Superior temporal gyrus (tissue), 1 donor: ENCODE measurements at regions not wholly inside any gene's neighbourhood (a gene's known extent, or its start where the extent isn't known, plus 50 kb on each side); places are given as distances from the start of the nearest gene placed in this dataset.

Experiments
- DNase-seq: peaks from one replicate; pipeline ENCODE4 v3.0.0-alpha.2; 2016; ENCODE audit errors: extremely low spot score

DNA sequence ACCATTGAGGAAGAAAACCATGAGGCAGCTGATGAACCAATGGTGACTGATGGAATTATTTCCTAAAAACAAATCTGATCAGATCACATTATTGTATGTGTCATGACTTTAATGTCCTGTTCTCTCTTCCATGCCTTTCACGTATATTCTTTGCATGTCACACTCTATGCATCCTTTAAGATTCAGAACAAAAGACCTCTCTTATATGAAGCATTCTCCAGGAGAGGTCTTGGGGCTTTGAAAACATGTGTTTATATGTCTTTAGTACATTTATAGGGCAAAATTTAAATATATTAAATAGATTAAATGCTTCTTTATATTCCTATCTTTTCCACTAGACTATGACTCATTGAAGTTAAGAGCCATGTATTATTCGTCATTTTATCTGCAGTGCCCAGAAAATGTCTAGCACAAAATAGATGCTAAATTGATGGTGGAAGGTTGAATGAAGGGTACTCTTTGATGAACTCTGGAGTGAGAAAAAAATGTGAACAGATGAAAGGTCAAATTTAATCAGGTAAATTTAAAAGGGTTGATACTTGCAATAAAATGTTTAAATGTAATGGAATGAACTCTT is 196.3 kb downstream of the PSAT1 start:
- no peak for DNase-seq

DNA sequence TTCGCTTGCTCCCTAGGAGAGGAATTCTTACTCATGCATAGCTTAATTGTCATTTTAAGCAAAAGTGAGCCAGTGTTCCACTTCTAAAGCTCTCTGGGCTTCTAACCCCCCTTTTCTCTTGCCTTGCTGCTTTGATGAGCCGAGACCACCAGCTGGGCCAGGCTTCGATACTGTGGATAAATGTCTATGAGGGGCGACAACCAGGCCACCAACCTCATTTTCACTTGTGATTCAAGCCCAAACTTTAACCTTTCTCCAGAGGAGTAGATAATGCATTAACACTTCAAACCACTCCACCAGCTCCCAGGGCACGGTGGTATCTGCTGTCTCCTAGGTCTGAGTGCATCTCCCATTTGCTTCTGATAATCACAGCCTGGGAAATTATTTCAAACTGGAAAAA is 205.6 kb downstream of the PSAT1 start:
- no peak for DNase-seq

DNA sequence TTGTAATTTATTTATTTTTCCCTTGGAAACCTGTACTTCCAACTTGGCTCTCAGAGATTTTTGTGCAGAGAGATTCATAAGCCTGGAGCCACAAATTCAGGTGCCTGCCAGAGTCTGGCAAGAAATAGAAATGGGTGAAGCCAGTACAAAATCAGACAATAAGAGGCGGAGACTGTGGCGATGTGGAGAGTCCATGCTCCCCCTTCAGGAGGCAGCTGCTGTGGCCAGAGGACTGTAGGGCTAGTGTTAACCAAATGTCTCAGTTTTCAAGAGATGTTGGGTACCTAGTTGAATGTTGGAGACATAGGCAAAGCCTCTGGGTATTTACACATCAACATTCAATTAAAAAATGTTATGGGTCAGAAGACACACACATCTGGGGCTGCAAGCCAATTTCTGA is 208.6 kb downstream of the PSAT1 start:
- DNase-seq = no peak

DNA sequence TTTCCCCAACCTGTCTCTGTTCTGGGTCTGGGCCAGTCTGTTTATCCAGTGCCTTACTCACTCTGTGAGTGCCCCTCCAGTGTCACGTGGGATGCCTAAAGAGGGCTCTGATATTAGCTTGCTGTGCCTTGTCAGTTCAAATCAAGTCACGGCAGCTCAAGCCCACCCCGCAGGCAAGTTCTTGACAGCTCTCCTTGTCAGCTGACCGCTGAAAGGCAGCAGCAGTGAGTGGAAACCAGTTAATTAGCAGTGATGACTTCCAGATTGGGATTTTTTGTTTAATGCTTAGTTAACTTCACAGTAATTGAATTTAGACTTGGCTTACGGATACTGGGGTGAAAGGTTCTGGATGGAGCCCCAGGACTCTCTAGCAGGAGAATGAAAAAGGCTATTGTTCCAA is 210.1 kb downstream of the PSAT1 start:
- no peak for DNase-seq

DNA sequence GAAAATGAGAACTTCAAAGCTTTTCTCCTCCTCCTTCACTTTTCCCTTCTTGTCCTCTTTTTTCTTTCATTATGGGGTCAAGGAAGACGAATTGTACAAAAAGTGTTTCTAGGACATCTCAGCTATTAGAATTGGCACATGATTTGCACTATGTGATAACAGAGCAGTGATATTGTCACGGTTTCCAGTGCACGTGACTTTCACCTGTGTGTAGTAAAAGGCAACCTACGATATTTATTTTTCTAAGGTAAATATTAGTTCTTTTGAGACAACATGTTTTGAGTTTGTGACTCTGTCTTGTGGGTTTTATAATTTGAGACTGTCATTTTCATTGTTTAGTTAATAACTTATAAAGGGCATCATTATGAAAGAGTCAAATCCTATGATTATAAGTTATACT is 213.1 kb downstream of the PSAT1 start:
- DNase-seq = no peak

DNA sequence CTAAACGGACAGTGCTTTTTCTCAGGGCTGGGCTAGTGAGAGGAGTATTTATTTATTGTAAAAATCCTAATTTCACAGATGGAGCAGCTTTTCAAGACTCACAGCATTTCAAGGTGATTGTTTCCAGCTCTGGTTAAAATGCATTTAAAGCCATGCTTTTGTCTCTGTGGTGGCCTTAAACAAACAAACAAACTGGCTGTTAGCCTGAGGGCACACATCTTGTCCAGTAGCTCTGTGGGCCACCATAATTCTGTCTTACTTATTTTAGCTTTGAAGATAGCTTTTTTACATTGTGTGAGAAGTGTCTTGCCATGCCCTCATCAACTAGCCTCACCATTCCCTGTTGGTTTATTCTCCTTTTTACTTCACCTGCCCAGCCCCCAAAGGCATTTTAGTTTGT is 218.2 kb downstream of the PSAT1 start:
- DNase-seq = no peak

DNA sequence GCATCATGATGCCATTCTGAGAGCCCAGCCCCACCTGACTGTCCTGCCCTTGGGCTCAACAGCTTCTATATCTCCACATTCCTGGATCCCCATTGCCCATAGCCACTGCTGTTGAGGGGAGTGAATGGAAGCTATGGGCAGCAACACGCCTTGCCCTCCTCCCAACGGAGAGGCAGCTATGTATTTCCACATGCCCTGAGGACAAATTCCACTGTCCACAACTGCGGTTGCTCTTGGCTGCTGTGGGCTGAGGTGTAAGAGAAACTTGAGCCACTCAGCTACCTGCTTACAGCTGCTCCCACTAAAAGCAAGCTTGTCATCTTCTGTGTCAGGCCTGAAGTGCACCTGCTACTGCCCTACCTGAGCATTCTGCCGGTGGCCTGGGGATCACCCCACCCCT is 222.9 kb downstream of the PSAT1 start:
- DNase-seq = no peak

DNA sequence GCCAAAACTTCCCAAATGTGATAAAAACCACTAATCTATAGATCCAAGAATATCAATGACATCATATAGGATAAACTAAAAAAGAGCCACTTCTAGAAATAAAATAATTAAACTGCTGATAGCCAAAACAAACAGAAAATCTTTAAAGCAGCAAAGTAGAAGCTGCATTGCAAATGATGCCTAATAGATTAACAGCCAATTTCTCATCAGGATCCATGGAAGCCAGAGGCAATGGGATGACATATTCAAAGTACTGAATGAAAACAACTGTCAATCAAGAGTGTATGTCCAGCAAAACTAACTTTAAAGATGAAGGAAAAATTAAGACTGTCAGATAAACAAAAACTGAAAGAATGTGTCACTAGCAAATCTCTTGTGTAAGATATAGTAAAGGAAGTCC is 224.8 kb downstream of the PSAT1 start:
- no peak for DNase-seq

DNA sequence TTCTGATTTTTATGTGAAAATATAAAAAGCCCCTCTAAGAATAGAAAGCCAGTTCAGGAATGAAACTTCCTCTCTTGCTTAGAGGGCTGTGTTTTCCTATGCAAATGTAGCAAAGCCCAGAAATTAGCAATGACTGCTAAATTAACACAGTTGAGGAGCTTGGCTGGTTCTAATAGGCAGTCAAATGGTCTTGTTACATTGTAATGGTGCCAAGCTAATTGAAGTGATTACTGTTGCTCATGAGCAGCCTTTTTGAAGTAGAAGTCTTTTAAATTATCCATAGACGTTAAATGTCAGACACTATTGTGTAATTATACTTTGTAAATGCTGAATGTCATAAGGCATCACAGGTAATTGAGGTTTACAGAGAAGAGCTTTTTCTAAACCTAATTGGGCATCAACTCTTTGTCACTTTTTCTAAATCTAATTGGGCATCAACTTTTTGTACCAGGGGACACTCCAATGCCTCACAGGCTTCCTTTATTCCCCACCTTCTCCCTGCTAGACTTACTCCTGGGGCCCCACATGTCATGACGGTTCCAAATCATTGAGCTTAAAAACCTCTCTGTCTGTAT is 229.1 kb downstream of the PSAT1 start:
- no peak for DNase-seq

DNA sequence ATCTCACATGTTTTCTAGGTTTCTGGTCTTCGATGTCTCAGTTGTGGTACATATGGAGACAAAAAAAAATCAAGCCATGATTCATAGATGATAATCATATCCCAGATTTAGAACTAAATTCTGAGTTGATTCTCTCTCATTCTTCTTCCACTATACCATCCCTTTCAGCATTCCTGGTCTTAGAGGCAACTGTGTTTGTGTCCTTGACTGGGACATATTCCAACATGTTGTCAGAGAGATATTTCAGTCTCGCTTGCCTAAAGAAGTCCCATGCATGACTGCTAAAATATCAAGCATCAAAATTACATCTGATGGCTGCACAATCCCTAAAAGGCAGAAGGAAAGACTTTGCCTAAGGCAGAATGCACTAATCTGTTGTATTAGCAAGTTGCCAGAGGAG is 236.6 kb downstream of the PSAT1 start:
- no peak for DNase-seq

DNA sequence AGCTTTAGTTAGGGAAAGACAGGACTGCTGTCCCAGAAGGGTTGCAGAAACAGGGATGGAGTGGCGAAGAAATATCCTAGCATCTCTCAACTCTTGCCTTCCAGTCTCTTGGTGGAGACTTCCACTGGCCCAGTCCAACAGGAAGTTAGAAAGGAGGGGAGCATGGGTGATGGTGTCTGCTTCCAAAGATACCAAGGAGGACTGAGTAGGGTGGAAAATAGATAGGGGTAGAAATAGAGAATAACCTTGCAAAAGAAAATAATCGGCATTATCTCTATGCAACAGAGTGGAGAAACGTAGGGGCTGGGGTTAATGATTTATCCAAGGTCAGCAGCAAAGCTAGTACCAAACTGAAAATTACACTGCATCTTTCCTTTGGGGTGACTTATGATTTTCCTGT is 242.3 kb downstream of the PSAT1 start:
- DNase-seq = no peak

DNA sequence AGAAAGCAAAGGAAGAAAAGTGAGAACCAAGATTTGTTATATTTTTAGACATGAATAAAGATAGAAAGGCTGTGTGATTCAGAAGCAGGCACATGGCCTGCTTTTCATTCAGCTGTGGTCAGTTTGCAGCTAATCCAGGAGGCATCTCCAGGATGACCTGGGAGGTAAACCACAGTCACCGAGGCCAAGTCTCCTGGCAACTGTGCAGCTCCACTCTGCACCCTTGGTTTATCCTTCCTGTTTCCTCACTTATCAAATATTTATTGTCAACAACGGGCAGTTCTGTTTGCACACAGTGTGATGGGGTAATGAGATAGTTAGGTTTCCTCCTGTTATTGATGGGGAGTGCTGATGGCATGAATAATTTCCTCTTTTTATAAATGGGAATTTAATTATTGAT is 243.0 kb downstream of the PSAT1 start:
- DNase-seq = no peak

DNA sequence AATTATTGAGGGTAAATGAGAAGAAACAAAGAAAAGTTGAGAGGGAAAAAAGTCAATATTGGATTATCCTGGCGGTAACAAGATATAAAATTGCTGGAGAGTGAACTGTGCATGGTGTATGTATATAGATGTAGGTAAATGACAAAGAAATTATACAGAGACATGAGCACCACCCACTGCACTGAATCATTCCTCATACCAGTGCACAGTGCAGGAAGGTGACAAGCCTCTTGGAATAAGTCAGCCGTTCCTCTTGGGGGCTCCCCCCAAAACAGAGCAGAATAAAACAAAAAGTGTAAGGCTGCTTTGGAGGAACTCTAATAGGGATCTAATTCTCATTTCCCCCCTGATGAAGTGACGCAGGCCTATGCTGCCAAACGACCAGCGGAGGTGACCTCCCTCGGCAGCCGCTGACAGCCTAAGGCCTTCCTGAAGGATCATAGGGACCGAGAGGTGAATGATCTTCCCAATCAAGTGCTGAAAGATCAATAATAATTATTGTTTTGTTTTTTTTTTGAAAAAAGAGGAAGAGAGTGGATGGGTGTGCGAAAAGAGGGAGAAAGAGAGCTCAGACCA is 245.0 kb downstream of the PSAT1 start:
- no peak for DNase-seq

DNA sequence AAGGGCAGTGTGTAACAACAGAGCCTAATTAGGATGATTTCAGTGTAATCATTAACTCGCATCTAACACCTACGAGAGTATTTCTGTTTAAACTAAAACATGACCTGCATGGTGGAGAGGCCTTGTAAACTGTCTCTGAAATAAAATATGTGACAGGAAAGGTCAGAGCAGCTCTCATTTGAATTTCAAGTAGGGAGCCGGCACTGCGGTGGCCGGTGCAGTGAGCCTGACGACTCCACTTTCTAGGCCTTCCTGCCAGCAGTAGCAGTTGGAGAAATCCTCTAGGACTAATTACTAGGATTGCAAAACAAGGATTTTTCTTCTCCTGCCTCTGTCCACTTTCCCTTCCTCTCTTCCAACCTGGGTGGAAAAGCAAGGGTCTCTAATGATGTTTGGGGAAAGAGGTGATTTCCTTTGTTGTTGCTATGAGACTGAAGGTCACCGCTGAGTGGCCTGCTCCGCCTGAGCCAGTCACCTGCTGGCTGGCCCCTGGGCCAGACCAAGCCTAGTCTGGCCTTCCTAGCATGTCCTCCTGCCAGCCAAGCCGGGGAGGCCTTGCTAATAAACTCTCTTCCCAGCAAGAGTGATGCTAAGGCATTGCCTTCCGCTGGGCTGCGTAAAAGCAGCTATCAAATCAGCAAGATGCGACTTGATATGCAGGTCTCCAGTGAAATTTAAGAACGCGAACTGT is 245.7 kb downstream of the PSAT1 start:
- no peak for DNase-seq

DNA sequence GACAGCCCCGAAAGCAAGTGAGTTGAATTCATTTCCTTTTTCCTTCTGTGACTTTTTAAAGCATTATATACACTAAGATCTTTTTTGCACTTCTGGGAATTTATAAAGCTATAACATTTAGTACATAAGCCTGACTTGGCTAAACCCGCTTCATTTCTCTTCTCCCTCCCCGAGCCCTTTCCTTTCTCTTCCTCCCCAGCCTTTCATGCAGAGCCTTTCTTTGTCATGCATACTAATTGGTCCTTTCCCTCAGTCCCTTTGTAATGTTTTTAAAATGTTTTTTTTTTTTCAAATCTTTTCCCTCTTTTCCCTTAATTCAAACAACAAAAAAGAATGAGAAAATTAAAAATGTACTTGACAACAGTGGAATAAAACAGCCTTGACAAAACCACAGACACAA is 246.4 kb downstream of the PSAT1 start:
- no peak for DNase-seq

DNA sequence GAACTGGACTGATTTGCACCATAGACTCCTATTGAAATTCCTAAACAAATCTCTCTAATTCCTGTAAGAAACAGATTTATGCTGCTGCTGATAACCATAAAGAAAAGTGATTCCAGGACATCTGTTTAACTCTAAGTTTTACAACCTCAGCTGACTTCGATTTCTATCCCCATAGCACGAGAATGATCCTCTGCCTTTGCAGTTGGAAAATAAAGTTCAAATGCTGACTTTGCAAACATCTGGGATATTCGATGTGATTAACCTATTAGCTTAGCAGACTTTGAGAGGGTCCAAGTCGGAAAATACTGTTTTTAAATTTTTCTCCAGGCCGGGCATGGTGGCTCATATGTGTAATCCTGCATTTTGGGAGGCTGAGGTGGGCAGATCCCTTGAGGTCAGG is 247.3 kb downstream of the PSAT1 start:
- DNase-seq = no peak

DNA sequence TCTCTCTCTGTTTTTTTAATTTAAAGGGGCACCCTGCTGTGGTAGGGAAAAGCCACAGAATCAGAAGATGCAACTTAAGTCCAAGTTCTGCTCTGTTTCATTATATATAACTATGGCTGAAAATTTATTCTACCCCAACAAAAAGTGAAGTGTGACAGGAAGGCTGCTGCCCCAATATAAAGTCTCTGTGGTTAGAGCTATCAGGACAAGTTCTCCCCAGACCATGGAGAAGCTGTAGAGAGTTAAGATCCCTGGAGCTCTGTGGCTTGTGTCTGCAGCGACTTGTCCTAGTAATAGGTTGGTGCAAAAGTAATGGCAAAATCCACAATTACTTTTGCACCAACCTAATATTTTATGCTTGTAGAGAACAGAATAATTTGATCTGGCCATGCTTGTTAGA is 250.9 kb downstream of the PSAT1 start:
- DNase-seq = no peak

DNA sequence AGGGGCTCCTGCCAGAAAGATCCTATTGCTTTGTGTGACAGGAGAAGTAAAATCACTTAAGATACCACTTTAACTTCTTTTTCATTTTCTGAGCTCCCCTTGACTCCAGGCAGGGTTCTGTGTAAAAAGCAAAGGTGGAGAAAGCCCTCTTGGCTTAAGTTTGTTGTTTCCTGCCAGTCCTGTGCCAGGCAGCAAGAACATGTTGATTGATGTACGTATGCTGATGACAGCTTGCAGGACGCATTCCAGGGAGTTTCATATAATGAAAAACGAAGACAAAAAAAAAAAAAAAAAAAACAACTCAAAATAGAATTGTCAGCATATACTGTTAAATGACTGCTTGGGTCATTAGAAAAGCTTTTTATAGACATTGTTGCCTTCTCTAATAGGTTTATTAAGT is 251.7 kb downstream of the PSAT1 start:
- no peak for DNase-seq

DNA sequence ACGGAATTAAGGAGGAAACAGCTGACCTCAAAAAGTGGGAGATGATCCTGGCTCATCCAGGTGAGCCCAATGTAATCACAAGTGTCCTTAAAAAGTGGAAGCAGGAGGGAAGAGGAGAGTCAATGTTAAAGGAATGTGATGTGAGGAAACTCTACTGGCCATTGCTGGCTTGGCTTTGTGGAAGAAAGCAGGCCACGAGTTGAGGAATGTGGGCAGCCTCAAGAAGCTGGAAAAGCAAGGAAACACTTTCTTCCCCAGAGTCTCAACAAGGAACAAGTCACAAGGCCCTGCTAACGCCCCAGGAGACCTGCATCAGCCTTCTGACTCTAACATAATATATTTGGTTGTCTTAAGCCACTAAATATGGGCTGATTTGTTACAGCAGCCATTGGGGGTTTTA is 252.8 kb downstream of the PSAT1 start:
- DNase-seq = no peak

DNA sequence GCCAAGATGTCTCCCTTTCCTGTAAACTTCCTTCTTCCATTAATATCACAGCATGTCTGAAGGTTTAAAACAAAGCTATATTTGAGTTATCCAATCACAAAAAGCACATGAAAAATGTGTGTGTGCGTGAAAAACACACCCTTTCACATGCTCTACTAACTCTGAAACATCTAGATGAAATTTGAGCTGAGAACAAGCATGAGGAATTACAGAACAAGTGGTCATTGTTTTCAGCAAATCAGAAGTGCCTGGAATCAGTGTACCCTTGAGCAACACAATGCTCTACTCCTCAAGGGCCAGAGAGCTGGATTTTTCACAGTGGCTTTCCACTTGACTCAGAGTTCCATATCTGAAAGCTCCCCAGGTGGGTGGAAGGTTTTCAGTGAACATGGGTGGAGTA is 255.9 kb downstream of the PSAT1 start:
- no peak for DNase-seq

DNA sequence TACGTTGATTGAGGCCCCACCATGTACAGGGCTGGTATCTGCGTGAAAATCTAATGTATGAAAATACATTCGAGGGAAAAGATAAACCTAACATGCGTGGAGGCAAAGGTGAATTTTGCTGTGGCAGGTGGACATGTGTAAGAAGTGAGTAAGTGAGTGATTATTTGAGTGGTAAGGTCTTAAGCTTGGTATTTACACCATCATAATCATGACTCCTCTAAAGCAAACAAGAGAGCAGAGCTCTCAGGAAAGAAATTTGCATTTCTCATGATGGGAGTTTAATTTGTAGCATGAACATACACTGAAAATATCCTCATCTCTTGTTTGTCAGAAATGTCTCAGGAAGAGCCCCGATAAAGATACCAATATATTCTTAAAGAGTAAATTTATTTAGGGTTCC is 260.6 kb downstream of the PSAT1 start:
- DNase-seq = no peak

DNA sequence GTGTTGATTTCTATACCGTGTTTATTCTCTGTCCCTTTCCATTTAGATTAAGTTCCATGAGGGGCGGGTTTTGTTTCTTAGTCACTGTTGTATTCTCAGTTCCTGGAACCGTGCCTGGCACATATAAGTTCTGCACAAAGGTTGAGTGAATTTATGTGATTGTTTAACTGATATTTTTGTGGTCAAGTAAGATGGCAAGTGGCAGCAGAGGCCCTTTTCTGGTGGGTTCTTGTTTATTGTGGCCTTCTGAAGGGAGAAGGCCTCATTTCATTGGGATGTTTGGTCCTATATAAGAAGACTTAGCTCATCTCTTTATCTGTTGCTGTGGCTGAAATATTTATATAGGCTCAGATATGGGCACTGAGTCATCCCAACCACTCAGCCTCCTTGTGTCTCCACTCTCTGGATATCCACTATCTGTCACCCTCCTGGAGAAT is 262.5 kb downstream of the PSAT1 start:
- no peak for DNase-seq

DNA sequence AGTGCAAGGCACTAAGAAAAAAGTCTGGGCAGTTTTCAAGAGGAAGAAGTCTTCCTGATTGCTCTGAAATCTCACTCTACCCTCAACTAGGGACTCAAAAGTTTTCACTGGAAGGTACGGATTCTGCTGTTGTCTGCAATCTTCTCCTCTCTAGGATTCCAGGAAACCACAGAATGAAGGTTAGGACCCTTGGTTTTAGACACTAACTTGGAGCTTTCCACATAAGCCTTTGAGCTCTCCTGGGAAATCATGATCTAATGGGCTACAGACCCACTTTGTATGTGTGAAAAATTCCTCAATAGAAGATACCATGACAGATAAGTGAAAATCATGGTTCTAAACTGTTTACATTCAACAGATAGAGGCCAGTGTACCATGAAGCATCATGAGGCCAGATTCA is 265.1 kb downstream of the PSAT1 start:
- DNase-seq = no peak
